ENCODE measurements at regions not wholly inside any gene's neighbourhood (a gene's known extent, or its start where the extent isn't known, plus 50 kb on each side); places are given as distances from the start of the nearest gene placed in this dataset.
"Not testable (repeated sequence)": the region's sequence is repeated elsewhere in the genome, so short reads cannot be mapped to it uniquely, and the experiment has no call there.

DNA sequence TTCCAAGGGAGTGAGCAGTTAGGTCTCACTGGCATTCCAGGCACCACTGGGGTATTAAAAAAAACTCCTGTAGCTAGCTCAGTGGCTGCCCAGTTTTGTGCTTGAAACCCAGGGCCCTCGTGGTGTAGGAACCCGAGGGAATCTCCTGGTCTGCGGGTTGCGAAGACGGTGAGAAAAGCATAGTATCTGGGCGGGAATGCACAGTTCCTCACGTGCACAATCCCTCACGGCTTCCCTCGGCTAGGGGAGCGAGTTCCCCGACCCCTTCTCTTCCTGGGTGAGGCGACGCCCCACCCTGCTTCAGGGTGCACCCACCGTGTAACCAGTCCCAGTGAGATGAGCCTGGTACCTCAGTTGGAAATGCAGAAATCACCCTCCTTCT, 50.5 kb upstream of the PGBD5 start:
- Histone ChIP-seq H3K27ac (ENCODE audit: low read length) (no peak overlapping the region), H3K27me3 (ENCODE audit: low read depth, low read length) (no peaks in the 10 kb centered on the region), H3K4me1 (ENCODE audit: control insufficient read depth in 1 of 2, insufficient read depth in 2 of 2, low read length in 2 of 2) (no peaks in the 10 kb centered on the region), H3K36me3 (ENCODE audit: control insufficient read depth in 1 of 2, insufficient read depth in 2 of 2, low read length in 2 of 2) (no peaks in the 10 kb centered on the region), H3K9me3 (ENCODE audit: control insufficient read depth in 1 of 2, low read length in 2 of 2) (no peaks in the 10 kb centered on the region), H3K4me3 (ENCODE audit: low read depth in 1 of 2, low read length in 2 of 2) (no peak overlapping the region)

DNA sequence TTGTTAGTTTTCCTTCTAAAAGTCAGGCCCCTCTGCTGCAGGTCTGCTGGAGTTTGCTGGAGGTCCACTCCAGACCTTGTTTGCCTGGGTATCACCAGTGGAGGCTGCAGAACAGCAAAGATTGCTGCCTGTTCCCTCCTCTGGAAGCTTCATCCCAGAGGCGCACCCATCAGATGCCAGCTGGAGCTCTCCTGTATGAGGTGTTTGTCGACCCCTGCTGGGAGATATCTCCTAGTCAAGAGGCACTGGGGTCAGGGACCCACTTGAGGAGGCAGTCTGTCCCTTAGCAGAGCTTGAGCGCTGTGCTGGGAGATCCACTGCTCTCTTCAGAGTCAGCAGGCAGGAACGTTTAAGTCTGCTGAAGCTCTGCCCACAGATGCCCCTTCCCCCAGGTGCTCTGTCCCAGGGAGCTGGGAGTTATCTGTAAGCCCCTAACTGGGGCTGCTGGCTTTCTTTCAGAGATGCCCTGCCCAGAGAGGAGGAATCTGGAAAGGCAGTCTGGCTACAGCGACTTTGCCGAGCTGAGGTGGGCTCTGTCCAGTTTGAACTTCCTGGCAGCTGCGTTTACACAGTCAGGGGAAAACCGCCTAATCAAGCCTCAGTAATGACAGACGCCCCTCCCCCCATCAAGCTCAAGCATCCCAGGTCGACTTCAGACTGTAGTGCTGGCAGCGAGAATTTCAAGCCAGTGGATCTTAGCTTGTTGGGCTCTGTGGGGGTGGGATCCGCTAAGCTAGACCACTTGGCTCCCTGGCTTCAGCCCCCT, 49.9 kb upstream of the PGBD5 start:
- H3K36me3 ChIP-seq (ENCODE audit: control insufficient read depth in 1 of 2, insufficient read depth in 2 of 2, low read length in 2 of 2); H3K4me3 ChIP-seq (ENCODE audit: low read depth in 1 of 2, low read length in 2 of 2): not testable (repeated sequence)

More for the DNA sequence above, 49.9 kb upstream of the PGBD5 start:
- H3K9me3 ChIP-seq (ENCODE audit: control insufficient read depth in 1 of 2, low read length in 2 of 2); H3K4me1 ChIP-seq (ENCODE audit: control insufficient read depth in 1 of 2, insufficient read depth in 2 of 2, low read length in 2 of 2); H3K27me3 ChIP-seq (ENCODE audit: low read depth, low read length); H3K27ac ChIP-seq (ENCODE audit: low read length): not testable (repeated sequence)

All from muscle layer of duodenum (tissue), 2 donors.